HepG2 (cell line): ENCODE measurements at regions not wholly inside any gene's neighbourhood (a gene's known extent, or its start where the extent isn't known, plus 50 kb on each side); places are given as distances from the start of the nearest gene placed in this dataset.

Experiments
- ATAC-seq: fragments of 200-7000 bp; cut with Tn5 transposase; 3 replicates; pipeline ENCODE4 v1.9.1; 2020; ENCODE audit warnings: mild to moderate bottlenecking, moderate library complexity
- BruUV-seq: library from RNA; stranded (reverse); fragments of 400-500 nt; replicated peaks from 2 replicates; lab custom pipeline; 2021; lab: Mats Ljungman, UMichigan
- CTCF ChIA-PET: fragments of 300-600 bp; formaldehyde crosslinking; extraction: SDS; loops from one replicate; lab custom pipeline; 2021; ENCODE audit warnings: low total read pairs, inconsistent platforms, low intra/inter-chr PET ratio; lab: Yijun Ruan, JAX
- POLR2A ChIA-PET: fragments of 350-600 bp; sonication (Branson Sonifier 250); formaldehyde crosslinking; loops from one replicate; lab custom pipeline; 2020; ENCODE audit warnings: antibody characterized with exemption, inconsistent platforms; lab: Yijun Ruan, JAX
- DNase-seq: peaks from one replicate; pipeline ENCODE4 v3.0.0-alpha.2; 2015; ENCODE audit warnings: low spot score
- FAIRE-seq: peaks from 3 replicates; lab custom pipeline; 2011; peaks lifted over from hg19 to GRCh38; lab: Jason Lieb, UNC
- H2AFZ ChIP-seq: one replicate; pipeline ENCODE4 v1.6.1; 2011; ENCODE audit warnings: low read length, inconsistent platforms
- H3K27ac ChIP-seq: fragments of 300-600 bp; 3 replicates; pipeline ENCODE4 v1.8.0; 2011; ENCODE audit warnings: mixed run types, mild to moderate bottlenecking, mixed read lengths, low read length, inconsistent platforms; ENCODE audit not compliant: insufficient read depth; ENCODE audit errors: extremely low read length
- H3K27me3 ChIP-seq, 2 experiments: fragments of 200-600 bp in 1 of 2; 2 replicates in 1 of 2; 3 replicates in 1 of 2; pipeline versions ENCODE4 v1.6.0 to v1.8.0; 2011; ENCODE audit warnings: low read length in 2 of 2, mild to moderate bottlenecking in 2 of 2, moderate library complexity in 2 of 2, inconsistent platforms in 1 of 2; ENCODE audit not compliant: insufficient read depth in 2 of 2, control insufficient read depth in 1 of 2
- H3K36me3 ChIP-seq, 2 experiments: fragments of 200-600 bp in 1 of 2; replicated peaks in 1 of 2; 2 replicates in 1 of 2; 3 replicates in 1 of 2; pipeline versions ENCODE4 v1.5.1 to v1.8.0; 2011; ENCODE audit warnings: low read length in 2 of 2, inconsistent platforms in 1 of 2; ENCODE audit not compliant: insufficient read depth in 2 of 2, control insufficient read depth in 1 of 2
- H3K4me1 ChIP-seq: 2 replicates; pipeline ENCODE4 v1.5.1; 2012; ENCODE audit warnings: low read length, inconsistent platforms; ENCODE audit not compliant: insufficient read depth
- H3K4me2 ChIP-seq: 2 replicates; pipeline ENCODE4 v1.6.0; 2011; ENCODE audit warnings: low read depth, low read length, inconsistent platforms
- H3K4me3 ChIP-seq, 3 experiments: fragments of 200-600 bp in 1 of 3; sonication (generic), shearing (Covaris generic) in 1 of 3; replicated peaks in 1 of 3; 2 replicates each; pipeline ENCODE4 v1.5.1; 2011 to 2016; ENCODE audit warnings: low read length in 3 of 3, inconsistent platforms in 2 of 3, low read depth in 2 of 3, mild to moderate bottlenecking in 2 of 3, control low read depth in 1 of 3, mixed read lengths in 1 of 3; ENCODE audit not compliant: insufficient read depth in 1 of 3
- H3K79me2 ChIP-seq: one replicate; pipeline ENCODE4 v1.6.1; 2011; ENCODE audit warnings: low read length, inconsistent platforms; ENCODE audit not compliant: insufficient read depth
- H3K9ac ChIP-seq: 2 replicates; pipeline ENCODE4 v1.6.0; 2011; ENCODE audit warnings: mild to moderate bottlenecking, low read depth, low read length, inconsistent platforms; ENCODE audit not compliant: insufficient read depth
- H3K9me3 ChIP-seq: 2 replicates; pipeline ENCODE4 v1.5.1; 2012; ENCODE audit warnings: mild to moderate bottlenecking, low read length
- H4K20me1 ChIP-seq: 2 replicates; pipeline ENCODE4 v1.6.0; 2011; ENCODE audit warnings: inconsistent platforms, mild to moderate bottlenecking, low read length, moderate library complexity; ENCODE audit not compliant: insufficient read depth
- ATF1 ChIP-seq: IDR thresholded peaks from 2 replicates; pipeline ENCODE4 v1.6.1; 2016; ENCODE audit warnings: mild to moderate bottlenecking, control low read depth
- DNMT3B ChIP-seq: conservative IDR thresholded peaks from 2 replicates; pipeline ENCODE4 v1.6.1; 2016; ENCODE audit warnings: missing biosample characterization, control low read depth
- FOXA3 ChIP-seq: IDR thresholded peaks from 2 replicates; pipeline ENCODE4 v1.6.1; 2016; ENCODE audit warnings: missing genetic modification reagents, missing compliant biosample characterization
- PCBP2 ChIP-seq: fragments of 200-400 bp; formaldehyde crosslinking; optimal IDR thresholded peaks from 2 replicates; pipeline ENCODE3; 2018; ENCODE audit warnings: low read length, low read depth; ENCODE audit not compliant: poor library complexity, severe bottlenecking
- RARA ChIP-seq: IDR thresholded peaks from 2 replicates; pipeline ENCODE4 v1.6.1; 2016; ENCODE audit warnings: missing genetic modification reagents, missing compliant biosample characterization
- SNAI1 ChIP-seq: sonication (generic); formaldehyde crosslinking; IDR thresholded peaks from 2 replicates; pipeline ENCODE4 v1.5.0; 2020; ENCODE audit warnings: mild to moderate bottlenecking, missing genetic modification reagents, borderline replicate concordance
- SPEN ChIP-seq: sonication (generic); formaldehyde crosslinking; IDR thresholded peaks from 2 replicates; pipeline ENCODE4 v1.5.1; 2020; ENCODE audit warnings: low read depth, mild to moderate bottlenecking, missing genetic modification reagents
- WGBS: methylation state at CpG from one replicate; pipeline ENCODE4 v1.1.6; 2017; ENCODE audit warnings: low lambda C conversion rate; 5-methylcytosine and 5-hydroxymethylcytosine counted together
- in situ Hi-C: cut with HindIII; loops from 2 replicates; pipeline ENCODE4 v1.10.0; 2017; ENCODE audit warnings: low pct_unique_long_range_greater_than_20kb; ENCODE audit not compliant: extremely low pct_ligation_motif_present
- intact Hi-C: fragments of 100-400 bp; cut with micrococcal nuclease; formaldehyde crosslinking; loops from one replicate; pipeline ENCODE4 v1.10.0; 2022; ENCODE audit not compliant: unreplicated experiment
- TF ChIP-seq, protein P1 (sequence below): sonication (generic); formaldehyde crosslinking; IDR thresholded peaks from 2 replicates; pipeline ENCODE4 v1.5.1; 2020; ENCODE audit warnings: missing genetic modification reagents, mild to moderate bottlenecking, borderline replicate concordance
- TF ChIP-seq, protein P2 (sequence below), 2 experiments: fragments of 450-650 bp in 1 of 2; sonication (generic) in 1 of 2; formaldehyde crosslinking; IDR thresholded peaks; 2 replicates each; pipeline versions ENCODE4 v1.5.0 to v1.8.0; 2020 to 2022; ENCODE audit warnings: mild to moderate bottlenecking in 1 of 2, missing genetic modification reagents in 1 of 2
- TF ChIP-seq, protein P3 (sequence below): sonication (generic); formaldehyde crosslinking; IDR thresholded peaks from 2 replicates; pipeline ENCODE4 v1.4.0; 2020; ENCODE audit warnings: missing genetic modification reagents, borderline replicate concordance

DNA sequence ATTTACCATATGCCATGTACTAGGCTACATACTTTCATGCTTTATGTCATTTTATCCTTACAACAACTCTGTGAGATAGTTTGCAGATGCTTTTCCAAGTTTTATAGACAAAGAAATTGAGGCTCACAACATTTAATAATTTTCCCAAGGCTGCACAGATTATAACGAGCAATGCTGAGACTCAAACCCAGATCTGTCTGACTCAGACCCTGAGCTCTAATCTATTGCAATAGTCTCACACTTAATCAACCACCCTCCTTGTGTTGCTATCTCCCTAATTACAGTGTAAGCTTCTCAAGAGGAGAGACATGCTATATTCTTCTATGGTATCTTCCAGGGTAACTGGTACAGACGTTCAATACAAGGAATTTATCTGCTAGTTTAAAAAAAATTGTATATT is 247.6 kb downstream of the WDR11 start:
- POLR2A ChIA-PET: no interaction called here
- Histone ChIP-seq H3K4me1 (peaks cover 25% of the 10 kb centered on the region), H3K79me2 (no peaks in the 10 kb centered on the region), H3K27ac (no peak overlapping the region), H4K20me1 (no peaks in the 10 kb centered on the region)
- ATAC-seq (no peak), FAIRE-seq (no peak)
- in situ Hi-C loops: no loop called here
- WGBS: 43% methylated on average over 2 of the region's 2 CpGs
- intact Hi-C loops: no loop called here
- TF ChIP-seq SPEN: no peak
- TF ChIP-seq, protein P1, sequence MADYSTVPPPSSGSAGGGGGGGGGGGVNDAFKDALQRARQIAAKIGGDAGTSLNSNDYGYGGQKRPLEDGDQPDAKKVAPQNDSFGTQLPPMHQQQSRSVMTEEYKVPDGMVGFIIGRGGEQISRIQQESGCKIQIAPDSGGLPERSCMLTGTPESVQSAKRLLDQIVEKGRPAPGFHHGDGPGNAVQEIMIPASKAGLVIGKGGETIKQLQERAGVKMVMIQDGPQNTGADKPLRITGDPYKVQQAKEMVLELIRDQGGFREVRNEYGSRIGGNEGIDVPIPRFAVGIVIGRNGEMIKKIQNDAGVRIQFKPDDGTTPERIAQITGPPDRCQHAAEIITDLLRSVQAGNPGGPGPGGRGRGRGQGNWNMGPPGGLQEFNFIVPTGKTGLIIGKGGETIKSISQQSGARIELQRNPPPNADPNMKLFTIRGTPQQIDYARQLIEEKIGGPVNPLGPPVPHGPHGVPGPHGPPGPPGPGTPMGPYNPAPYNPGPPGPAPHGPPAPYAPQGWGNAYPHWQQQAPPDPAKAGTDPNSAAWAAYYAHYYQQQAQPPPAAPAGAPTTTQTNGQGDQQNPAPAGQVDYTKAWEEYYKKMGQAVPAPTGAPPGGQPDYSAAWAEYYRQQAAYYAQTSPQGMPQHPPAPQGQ (CRISPR knock-in tag): no peak
- no peak for TF ChIP-seq SNAI1 (CRISPR knock-in tag)
- no peak for TF ChIP-seq FOXA3 (CRISPR knock-in tag)
- TF ChIP-seq DNMT3B (CRISPR knock-in tag): no peak
- TF ChIP-seq, protein P2, sequence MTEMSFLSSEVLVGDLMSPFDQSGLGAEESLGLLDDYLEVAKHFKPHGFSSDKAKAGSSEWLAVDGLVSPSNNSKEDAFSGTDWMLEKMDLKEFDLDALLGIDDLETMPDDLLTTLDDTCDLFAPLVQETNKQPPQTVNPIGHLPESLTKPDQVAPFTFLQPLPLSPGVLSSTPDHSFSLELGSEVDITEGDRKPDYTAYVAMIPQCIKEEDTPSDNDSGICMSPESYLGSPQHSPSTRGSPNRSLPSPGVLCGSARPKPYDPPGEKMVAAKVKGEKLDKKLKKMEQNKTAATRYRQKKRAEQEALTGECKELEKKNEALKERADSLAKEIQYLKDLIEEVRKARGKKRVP (CRISPR knock-in tag; IDR thresholded peaks at IDR 0.05): no peak
- no peak for TF ChIP-seq RARA (CRISPR knock-in tag)
- TF ChIP-seq, protein P3, sequence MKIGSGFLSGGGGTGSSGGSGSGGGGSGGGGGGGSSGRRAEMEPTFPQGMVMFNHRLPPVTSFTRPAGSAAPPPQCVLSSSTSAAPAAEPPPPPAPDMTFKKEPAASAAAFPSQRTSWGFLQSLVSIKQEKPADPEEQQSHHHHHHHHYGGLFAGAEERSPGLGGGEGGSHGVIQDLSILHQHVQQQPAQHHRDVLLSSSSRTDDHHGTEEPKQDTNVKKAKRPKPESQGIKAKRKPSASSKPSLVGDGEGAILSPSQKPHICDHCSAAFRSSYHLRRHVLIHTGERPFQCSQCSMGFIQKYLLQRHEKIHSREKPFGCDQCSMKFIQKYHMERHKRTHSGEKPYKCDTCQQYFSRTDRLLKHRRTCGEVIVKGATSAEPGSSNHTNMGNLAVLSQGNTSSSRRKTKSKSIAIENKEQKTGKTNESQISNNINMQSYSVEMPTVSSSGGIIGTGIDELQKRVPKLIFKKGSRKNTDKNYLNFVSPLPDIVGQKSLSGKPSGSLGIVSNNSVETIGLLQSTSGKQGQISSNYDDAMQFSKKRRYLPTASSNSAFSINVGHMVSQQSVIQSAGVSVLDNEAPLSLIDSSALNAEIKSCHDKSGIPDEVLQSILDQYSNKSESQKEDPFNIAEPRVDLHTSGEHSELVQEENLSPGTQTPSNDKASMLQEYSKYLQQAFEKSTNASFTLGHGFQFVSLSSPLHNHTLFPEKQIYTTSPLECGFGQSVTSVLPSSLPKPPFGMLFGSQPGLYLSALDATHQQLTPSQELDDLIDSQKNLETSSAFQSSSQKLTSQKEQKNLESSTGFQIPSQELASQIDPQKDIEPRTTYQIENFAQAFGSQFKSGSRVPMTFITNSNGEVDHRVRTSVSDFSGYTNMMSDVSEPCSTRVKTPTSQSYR (CRISPR knock-in tag): no peak
- TF ChIP-seq PCBP2: no peak
- TF ChIP-seq ATF1: no peak
- TF ChIP-seq, all 625 proteins: peak for 0
- H3K36me3 ChIP-seq: no peaks in the 10 kb centered on the region
- no peak for DNase-seq
- H3K9ac ChIP-seq: no peak overlapping the region
- CTCF ChIA-PET: no interaction called here
- no peaks in the 10 kb centered on the region for H3K9me3 ChIP-seq
- no peak overlapping the region for H3K4me3 ChIP-seq
- H3K4me2 ChIP-seq: no peak overlapping the region
- H2AFZ ChIP-seq: no peak overlapping the region
- no TSS peak for BruUV-seq
- H3K27me3 ChIP-seq: no peaks in the 10 kb centered on the region
